ENCODE measurements at regions not wholly inside any gene's neighbourhood (a gene's known extent, or its start where the extent isn't known, plus 50 kb on each side); places are given as distances from the start of the nearest gene placed in this dataset.

GRCh38 chr3:72188536-72188935 lies 403.6 kb upstream of the PROK2 start:
- TF ChIP-seq POLR2A (IDR thresholded peaks at IDR 0.05; ENCODE audit: low read depth, low read length) (no peak), POLR2AphosphoS5 (IDR thresholded peaks at IDR 0.05; ENCODE audit: low read depth, low read length) (no peak)
